Stimulated activated CD8-positive, alpha-beta memory T cell treated with anti-CD3 and anti-CD28 coated beads, Interleukin-12 subunit alpha, Interleukin-12 subunit beta, amount 100 ng/mL, for 1 hour (primary cell): ENCODE measurements at regions not wholly inside any gene's neighbourhood (a gene's known extent, or its start where the extent isn't known, plus 50 kb on each side); places are given as distances from the start of the nearest gene placed in this dataset.

Experiments used
- DNase-seq: peaks from one replicate; pipeline ENCODE4 v3.0.0-alpha.2; 2020; ENCODE audit warnings: low read depth

GRCh38 chr1:4319496-4319895 lies 334.9 kb upstream of the AJAP1 start:
- DNase-seq: no peak

DNA sequence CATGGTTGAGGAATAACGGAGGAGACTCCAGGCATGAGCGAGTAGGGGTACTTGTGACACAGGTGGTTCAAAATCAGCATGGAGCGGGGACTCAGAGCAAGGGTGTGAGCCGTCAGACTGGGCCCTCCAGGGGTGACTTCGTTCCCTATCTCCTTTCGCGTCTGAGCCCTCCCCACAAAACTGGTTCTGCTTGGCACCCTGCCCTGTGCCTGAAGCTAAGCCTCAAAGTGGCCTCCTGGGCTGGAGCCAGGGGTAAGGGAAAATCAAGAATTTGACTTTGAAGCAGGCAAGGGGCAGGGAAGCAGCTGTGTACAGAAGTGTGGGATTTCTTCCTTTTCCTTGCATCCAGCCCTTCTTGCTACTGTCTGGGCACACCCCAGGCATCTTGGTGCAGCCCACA lies 331.5 kb upstream of the AJAP1 start:
- DNase-seq: no peak

DNA sequence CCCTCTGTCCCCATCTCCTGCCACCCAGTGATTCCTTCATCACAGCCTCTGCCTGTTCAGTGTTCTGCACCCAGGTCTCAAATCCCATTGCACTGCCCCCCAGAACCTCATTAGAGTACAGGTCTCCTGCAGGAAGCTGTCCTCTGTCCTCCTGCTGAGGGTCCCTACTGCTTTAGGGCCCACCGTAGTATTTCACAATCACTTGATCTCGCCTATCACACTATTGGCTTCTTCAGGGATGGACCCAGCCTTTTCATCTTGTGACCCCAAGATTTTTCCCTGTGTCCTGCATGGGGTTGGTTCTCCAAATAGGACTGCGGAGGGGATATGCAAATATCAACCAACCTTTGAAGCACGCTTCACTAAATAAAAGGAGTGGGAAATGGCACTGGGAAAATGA lies 331.1 kb upstream of the AJAP1 start:
- DNase-seq: no peak

- no peak for DNase-seq
These were observed 329.9 kb upstream of the AJAP1 start for GRCh38 chr1:4324525-4324924.

- no peak for DNase-seq
These were observed 327.3 kb upstream of the AJAP1 start for GRCh38 chr1:4327142-4327541.

DNA sequence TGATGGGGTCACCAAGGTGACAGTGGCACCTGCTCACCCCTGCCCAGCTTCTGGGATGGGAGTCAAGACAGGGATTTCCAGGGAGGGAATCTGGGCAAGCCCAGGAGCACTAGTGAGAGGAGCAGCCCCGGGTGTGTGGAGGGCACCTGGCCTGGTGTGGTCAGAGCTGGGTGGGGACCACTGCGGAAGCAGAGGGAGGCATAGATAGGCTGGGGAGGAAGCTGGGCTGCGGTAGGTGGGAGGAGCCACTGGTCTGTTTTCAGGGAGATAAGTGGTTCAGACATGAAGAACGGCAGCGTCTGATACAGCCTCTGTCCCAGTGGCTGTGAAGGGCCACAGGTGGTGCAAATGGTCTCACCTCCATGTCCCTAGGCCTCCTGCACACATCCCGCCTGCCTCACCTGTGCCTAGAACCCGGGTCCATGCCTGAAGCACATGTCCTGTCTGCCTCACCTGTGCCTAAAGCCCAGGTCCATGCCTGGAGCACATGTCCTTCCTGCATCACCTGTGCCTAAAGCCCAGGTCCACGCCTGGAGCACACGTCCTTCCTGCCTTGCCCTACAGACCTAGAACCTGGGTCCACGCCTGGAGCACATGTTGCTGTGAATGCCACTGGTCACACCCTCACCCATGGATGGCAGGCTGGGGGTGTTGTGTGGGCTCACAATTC lies 325.9 kb upstream of the AJAP1 start:
- DNase-seq: no peak

DNA sequence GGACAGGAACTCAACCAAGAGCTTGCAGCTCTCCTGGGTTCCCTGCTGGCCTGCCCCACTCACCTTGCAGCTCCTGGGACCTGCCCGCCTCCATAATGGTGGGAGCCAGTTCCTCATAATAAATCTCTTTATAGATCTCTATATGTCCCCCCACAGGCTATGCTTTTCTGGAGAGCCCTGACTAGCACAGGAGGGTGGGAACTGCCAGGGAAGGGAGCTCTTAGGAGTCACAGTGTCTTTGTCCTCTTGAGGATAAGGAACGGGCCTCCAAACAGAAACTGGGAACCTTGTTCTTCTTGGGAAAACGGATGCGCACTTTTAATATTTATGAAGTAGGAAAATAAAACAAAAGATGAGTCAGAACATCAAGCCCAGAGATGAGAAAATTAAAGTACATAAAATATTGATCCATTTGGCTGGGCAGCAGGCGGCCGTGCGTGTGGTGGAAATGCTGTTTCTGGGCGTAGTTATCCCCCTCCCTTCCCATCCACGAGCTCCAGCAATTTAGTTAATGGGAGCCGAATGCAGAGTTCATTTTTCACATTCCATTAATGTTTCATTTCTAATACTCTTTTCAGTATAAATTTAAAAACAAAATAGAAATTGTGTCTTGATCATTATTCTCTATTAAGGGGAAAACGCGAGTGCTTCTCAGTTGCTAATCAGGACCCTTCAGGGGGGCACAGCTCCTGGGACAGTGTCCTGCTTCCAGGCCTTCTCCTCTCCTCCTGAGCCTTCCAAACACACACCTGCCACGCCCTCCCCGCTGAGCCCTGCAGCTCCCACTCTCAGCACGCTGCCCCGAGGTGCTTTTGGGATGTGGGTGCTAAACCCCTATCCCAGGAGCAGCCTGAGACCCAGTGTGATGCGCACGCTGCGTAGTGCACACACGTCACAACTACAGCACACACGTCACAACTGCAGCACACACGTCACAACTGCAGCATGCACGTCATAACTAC lies 323.3 kb upstream of the AJAP1 start:
- DNase-seq: no peak

- DNase-seq: no peak
These were observed 322.6 kb upstream of the AJAP1 start for GRCh38 chr1:4331767-4332163.

DNA sequence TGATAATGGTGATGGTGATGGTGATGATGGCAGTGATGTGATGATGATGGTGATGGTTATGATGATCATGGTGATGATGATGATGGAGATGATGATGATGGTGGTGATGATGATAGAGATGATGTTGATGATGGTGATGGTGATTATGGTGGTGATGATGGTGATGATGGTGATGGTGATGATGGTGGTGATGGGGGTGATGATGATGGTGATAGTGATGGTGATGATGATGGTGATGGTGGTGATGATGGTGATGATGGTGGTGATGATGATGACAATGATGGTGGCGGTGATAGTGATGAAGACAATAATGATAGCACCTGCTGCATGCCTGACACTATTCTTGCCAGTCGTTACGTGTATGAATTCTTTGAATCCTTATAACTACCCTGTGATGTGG lies 317.9 kb upstream of the AJAP1 start:
- DNase-seq: no peak

GRCh38 chr1:4341421-4341820 lies 313.0 kb upstream of the AJAP1 start:
- DNase-seq: no peak

DNA sequence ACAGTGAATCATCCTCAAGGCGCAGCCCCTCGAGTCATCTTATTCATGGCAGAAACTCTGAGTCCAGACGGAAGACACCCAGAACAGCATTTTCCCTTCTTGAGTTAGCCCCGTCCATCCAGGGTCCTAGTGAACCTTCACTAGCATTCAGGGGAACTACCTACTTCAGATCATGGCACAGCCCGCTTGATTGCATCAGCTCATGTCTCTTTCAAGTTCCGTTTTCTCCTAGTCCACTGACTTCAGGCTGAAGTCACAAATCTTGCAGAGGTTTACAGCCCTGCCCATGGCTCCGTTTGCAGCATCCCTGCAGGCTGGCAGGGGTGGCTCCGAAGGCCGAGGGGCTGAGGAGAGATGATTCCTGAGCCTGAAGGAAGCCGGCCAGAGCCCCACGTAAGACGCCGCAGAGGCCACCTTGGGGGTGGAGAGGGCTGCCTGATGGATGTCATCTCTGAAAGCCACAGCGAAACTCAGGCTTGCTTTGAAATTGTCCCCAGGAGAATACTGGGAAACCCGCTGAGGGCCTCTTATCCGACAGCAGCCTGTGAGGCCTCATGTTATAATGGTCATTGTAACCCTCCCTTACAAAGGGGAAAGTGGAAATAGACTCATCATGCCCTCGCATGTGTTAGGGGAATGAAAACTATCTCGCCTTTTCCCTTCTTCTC lies 310.2 kb upstream of the AJAP1 start:
- no peak for DNase-seq

GRCh38 chr1:4345094-4345493 lies 309.3 kb upstream of the AJAP1 start:
- no peak for DNase-seq

GRCh38 chr1:4346131-4346530 lies 308.3 kb upstream of the AJAP1 start:
- DNase-seq: no peak

DNA sequence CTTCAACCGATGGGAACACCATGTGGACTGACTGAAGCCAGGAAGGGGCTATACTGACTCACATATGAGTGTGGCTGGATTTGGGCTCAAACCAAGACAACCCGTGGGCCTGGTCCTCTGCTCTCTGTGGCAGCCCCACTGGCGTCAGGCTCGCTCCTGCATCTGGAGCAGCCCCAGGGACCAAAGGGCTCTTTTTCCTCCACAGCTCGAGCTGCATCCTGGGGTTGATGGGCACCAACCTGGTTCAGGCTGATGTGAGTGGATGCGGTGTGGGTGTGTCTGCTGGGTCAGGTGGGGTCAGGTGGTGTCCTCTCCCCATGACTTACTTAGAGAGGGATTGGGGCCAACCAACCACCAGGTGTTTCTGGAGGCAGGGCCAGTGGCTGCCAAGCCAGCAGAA lies 303.0 kb upstream of the AJAP1 start:
- DNase-seq: no peak

GRCh38 chr1:4353090-4353856 lies 301.1 kb upstream of the AJAP1 start:
- no peak for DNase-seq

DNA sequence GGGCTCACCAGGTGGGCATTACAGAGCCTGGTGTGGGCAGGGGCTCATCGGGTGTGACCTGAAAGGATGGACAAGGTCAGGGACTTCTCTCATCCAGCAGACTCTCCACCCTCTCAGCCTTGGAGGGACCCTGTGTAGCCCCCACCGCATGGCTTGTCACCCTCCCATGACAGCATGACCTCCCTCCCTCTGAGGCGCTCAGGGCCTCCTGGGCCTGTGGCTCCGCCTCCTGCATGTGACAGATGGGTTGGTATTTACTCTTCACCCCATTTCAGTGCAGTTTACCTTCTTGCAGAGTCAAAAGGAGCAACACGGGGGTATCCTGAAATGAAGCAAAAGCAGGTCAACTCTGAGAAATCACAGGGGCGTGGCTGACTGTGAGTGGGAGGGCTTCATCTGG lies 298.6 kb upstream of the AJAP1 start:
- DNase-seq: no peak

DNA sequence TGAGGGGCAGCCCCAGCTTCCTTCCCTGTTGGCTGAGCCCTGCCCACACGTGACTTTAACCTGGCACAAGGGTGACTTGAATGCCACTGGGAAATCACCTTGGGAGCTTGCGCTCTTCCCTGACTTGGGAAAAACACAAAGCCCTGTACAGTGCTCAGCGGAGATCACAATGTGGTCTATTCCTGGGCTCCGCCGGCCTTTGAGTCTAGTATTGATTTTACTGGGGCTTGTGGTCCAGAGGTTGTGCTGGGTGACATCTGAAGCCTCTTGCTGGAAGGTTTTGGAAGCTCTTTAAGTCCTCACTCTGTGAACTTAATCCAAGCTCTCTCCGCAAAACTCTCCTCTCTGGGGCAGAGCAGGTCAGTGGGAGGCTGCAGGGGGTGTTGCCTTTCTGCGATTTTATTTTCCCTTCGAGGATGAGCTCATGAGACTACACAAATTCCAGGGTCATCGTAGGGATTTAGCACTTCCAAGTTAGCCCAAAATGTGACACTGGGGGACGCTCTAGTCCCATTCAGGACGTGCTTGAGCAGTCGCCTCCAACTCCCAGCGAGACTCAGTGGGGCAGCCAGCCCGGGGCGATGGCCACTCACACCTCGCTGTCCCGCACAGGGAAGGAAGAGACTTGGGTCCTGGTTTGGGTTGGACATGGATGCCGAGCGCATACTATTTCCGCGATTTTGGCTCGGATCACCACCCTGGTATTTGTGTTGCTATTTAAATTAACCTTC lies 291.9 kb upstream of the AJAP1 start:
- DNase-seq: no peak

DNA sequence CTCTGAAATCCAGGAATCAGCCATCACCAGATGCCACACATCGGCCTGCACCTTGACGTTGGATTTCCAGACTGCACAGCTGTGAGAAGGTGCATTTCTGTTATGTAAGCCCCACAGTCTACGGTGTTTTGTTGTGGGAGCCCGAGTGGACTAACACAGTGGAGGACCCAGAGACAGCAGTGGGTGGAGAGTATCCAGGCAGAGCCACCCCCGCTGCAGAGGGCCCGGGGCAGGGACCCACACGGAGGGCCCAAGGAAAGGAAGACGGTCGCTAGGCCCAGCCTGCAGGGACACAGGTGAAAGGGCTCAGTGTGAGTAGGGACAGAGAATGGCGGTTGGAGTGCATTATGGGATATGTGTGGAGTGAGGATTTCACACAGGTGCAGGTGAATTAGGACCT lies 288.3 kb upstream of the AJAP1 start:
- no peak for DNase-seq

- no peak for DNase-seq
These were observed 287.1 kb upstream of the AJAP1 start for GRCh38 chr1:4367230-4367777.

DNA sequence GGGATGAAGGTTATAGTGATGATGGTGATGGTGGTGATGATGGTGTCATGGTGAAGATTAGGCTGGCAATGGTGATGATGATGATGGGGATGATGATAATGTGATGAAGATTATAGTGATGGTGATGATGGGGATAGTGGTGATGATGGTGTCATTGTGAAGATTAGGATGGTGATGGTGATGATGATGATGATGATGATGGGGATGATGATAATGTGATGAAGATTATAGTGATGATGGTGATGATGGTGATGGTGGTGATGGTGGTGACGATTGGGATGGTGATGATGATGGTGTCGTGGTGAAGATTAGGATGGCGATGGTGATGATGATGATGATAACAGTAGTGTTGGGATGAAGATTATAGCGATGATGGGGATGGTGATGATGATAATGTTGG lies 285.1 kb upstream of the AJAP1 start:
- no peak for DNase-seq

GRCh38 chr1:4371849-4372248 lies 282.6 kb upstream of the AJAP1 start:
- no peak for DNase-seq
